ENCODE measurements at regions not wholly inside any gene's neighbourhood (a gene's known extent, or its start where the extent isn't known, plus 50 kb on each side); places are given as distances from the start of the nearest gene placed in this dataset.

DNA sequence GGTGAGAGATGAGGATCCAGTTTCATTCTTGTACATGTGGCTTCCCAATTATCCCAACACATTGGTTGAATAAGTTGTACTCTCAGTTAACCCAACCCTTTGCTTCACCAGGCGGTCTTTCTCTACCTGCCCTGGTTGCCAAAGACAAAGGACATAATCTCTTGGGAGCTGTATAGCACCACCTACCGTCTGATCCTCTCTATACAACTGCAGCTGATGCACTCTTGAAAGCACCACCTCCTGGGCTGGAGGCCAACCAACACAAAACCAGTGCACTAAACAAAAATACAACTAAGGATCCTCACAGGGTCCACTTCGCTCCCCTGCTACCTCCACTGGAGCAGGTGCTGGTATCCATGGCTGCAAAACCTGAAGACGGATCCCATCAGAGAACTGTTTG, 473.6 kb upstream of the NRXN1 start:
- no peaks in the 10 kb centered on the region for H3K36me3 Mint-ChIP-seq (ENCODE audit: low read depth)
- intact Hi-C loops (cut with micrococcal nuclease) = no loop called here
- no peak overlapping the region for H3K27ac Mint-ChIP-seq
- peaks cover 5% of the 10 kb centered on the region for H3K9me3 Mint-ChIP-seq
- H3K27me3 Mint-ChIP-seq = no peaks in the 10 kb centered on the region
- no peaks in the 10 kb centered on the region for H3K4me1 Mint-ChIP-seq
- H3K4me3 Mint-ChIP-seq = no peak overlapping the region
- DNase-seq = no peak

GRCh38 chr2:51490576-51491234, 458.8 kb upstream of the NRXN1 start:
- no peak for DNase-seq
- Mint-ChIP-seq H3K4me1 (no peaks in the 10 kb centered on the region), H3K27me3 (no peaks in the 10 kb centered on the region), H3K27ac (no peak overlapping the region), H3K9me3 (peaks cover 16% of the 10 kb centered on the region), H3K36me3 (ENCODE audit: low read depth) (no peaks in the 10 kb centered on the region), H3K4me3 (no peak overlapping the region)
- intact Hi-C loops (cut with micrococcal nuclease) = no loop called here

GRCh38 chr2:51484605-51485004, 452.7 kb upstream of the NRXN1 start:
- no peaks in the 10 kb centered on the region for H3K27me3 Mint-ChIP-seq
- DNase-seq = no peak
- intact Hi-C loops (cut with micrococcal nuclease) = no loop called here
- H3K36me3 Mint-ChIP-seq (ENCODE audit: low read depth) = no peaks in the 10 kb centered on the region
- no peak overlapping the region for H3K27ac Mint-ChIP-seq
- H3K4me3 Mint-ChIP-seq = no peak overlapping the region
- H3K9me3 Mint-ChIP-seq = peaks cover 17% of the 10 kb centered on the region
- no peaks in the 10 kb centered on the region for H3K4me1 Mint-ChIP-seq

GRCh38 chr2:51483720-51484119, 451.8 kb upstream of the NRXN1 start:
- no peak for DNase-seq
- no peaks in the 10 kb centered on the region for H3K36me3 Mint-ChIP-seq (ENCODE audit: low read depth)
- H3K4me3 Mint-ChIP-seq = no peak overlapping the region
- intact Hi-C loops (cut with micrococcal nuclease) = no loop called here
- H3K9me3 Mint-ChIP-seq = peaks cover 14% of the 10 kb centered on the region
- H3K27ac Mint-ChIP-seq = no peak overlapping the region
- no peaks in the 10 kb centered on the region for H3K27me3 Mint-ChIP-seq
- H3K4me1 Mint-ChIP-seq = no peaks in the 10 kb centered on the region

DNA sequence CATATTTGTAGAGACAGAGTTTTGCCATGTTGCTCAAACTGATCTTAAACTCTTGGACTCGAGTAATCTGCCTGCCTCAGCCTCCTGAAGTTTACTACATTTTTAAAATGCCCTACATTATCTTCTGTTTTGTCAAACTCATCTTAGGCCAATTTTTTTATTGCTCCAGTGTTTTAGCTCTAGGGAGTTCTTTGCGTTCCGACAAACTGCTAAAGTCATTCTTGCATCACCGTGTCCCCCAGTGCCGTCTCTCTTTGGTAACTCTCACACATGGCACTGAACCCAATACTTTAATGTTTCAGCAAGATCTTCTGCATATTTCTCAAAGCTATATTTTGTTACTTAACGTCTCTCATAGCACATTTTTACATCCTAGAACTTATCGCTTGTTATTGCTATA, 440.9 kb upstream of the NRXN1 start:
- H3K36me3 Mint-ChIP-seq (ENCODE audit: low read depth) = no peaks in the 10 kb centered on the region
- H3K4me1 Mint-ChIP-seq = no peaks in the 10 kb centered on the region
- no peak for DNase-seq
- H3K27ac Mint-ChIP-seq = no peak overlapping the region
- no peaks in the 10 kb centered on the region for H3K27me3 Mint-ChIP-seq
- no peak overlapping the region for H3K4me3 Mint-ChIP-seq
- intact Hi-C loops (cut with micrococcal nuclease) = no loop called here
- H3K9me3 Mint-ChIP-seq = peaks cover 2% of the 10 kb centered on the region

DNA sequence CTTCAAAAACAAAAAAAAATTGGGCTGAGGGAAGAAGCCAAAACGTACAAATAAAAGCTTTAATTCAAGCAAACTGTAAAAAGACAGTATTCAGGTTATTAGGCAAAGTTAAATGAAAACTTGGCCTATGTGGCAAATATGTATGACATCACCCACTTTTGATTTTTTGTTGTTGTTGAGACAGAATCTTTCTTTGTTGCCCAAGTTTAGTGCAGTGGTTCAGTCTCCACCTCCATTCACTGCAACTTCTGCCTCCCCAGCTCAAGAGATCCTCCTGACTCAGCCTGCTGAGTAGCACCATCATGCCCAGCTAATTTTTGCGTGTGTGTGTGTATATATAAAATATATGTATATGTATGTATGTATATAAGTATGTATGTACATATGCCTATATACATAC, 440.4 kb upstream of the NRXN1 start:
- no peaks in the 10 kb centered on the region for H3K4me1 Mint-ChIP-seq
- no peaks in the 10 kb centered on the region for H3K36me3 Mint-ChIP-seq (ENCODE audit: low read depth)
- intact Hi-C loops (cut with micrococcal nuclease) = no loop called here
- no peaks in the 10 kb centered on the region for H3K27me3 Mint-ChIP-seq
- DNase-seq = no peak
- no peaks in the 10 kb centered on the region for H3K9me3 Mint-ChIP-seq
- no peak overlapping the region for H3K4me3 Mint-ChIP-seq
- no peak overlapping the region for H3K27ac Mint-ChIP-seq

DNA sequence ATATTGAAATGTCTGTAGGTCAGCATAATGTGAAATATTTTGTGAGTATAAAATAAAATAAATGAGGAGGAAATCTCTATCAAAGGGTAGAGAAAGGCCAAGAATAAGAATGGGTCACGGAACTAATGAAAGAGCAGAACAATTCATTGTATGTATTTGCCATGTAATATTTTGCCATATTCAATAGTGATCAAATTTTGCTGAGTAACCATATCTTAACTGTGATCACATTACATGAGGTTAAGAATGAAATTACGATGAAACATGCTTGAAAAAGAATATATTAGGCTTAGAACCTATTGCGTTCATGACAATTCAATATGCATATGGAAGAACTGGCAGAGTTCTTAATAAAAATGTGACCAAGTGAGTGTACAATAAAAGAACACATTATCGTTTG, 437.2 kb upstream of the NRXN1 start:
- no peaks in the 10 kb centered on the region for H3K36me3 Mint-ChIP-seq (ENCODE audit: low read depth)
- no peak overlapping the region for H3K27ac Mint-ChIP-seq
- H3K27me3 Mint-ChIP-seq = no peaks in the 10 kb centered on the region
- intact Hi-C loops (cut with micrococcal nuclease) = no loop called here
- H3K9me3 Mint-ChIP-seq = no peaks in the 10 kb centered on the region
- DNase-seq = no peak
- no peak overlapping the region for H3K4me3 Mint-ChIP-seq
- H3K4me1 Mint-ChIP-seq = no peaks in the 10 kb centered on the region

GRCh38 chr2:51465326-51465725, 433.4 kb upstream of the NRXN1 start:
- Mint-ChIP-seq H3K36me3 (ENCODE audit: low read depth) (no peaks in the 10 kb centered on the region), H3K9me3 (peaks cover 4% of the 10 kb centered on the region), H3K4me1 (no peaks in the 10 kb centered on the region)

GRCh38 chr2:51454177-51454576, 422.2 kb upstream of the NRXN1 start:
- no peak overlapping the region for H3K4me3 Mint-ChIP-seq
- no peaks in the 10 kb centered on the region for H3K4me1 Mint-ChIP-seq
- no peaks in the 10 kb centered on the region for H3K9me3 Mint-ChIP-seq
- no peaks in the 10 kb centered on the region for H3K27me3 Mint-ChIP-seq
- H3K27ac Mint-ChIP-seq = no peak overlapping the region
- no peaks in the 10 kb centered on the region for H3K36me3 Mint-ChIP-seq (ENCODE audit: low read depth)
- DNase-seq = no peak
- intact Hi-C loops (cut with micrococcal nuclease) = no loop called here

More at GRCh38 chr2:51465326-51465725, 433.4 kb upstream of the NRXN1 start:
- H3K27me3 Mint-ChIP-seq = no peaks in the 10 kb centered on the region
- no peak overlapping the region for H3K4me3 Mint-ChIP-seq
- intact Hi-C loops (cut with micrococcal nuclease) = no loop called here
- H3K27ac Mint-ChIP-seq = no peak overlapping the region
- DNase-seq = no peak

DNA sequence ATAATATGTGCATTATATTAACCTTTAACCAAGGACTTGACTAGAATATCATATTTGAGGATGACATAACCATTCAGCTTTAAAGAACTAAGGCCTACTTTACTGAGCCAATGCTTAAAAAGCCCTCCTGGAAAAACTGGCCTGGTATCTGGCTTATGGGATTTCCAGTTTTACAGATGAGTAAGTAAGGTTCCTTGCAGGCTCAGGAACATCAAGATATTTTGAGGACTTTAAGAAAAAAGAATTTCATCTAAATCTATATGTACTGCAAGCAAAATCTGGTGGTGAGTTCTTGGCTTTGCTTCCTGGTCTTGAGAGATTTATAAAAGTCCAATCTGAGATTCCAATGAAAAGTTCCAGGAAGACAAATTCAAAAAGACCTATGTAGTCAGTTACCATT, 417.0 kb upstream of the NRXN1 start:
- no peak overlapping the region for H3K27ac Mint-ChIP-seq
- DNase-seq = no peak
- H3K4me1 Mint-ChIP-seq = no peaks in the 10 kb centered on the region
- peaks cover 3% of the 10 kb centered on the region for H3K9me3 Mint-ChIP-seq
- H3K36me3 Mint-ChIP-seq (ENCODE audit: low read depth) = no peaks in the 10 kb centered on the region
- intact Hi-C loops (cut with micrococcal nuclease) = no loop called here
- H3K4me3 Mint-ChIP-seq = no peak overlapping the region
- H3K27me3 Mint-ChIP-seq = no peaks in the 10 kb centered on the region

- intact Hi-C loops (cut with micrococcal nuclease) = no loop called here
- Mint-ChIP-seq H3K36me3 (ENCODE audit: low read depth) (no peaks in the 10 kb centered on the region), H3K4me1 (no peaks in the 10 kb centered on the region), H3K9me3 (peaks cover 3% of the 10 kb centered on the region), H3K27me3 (no peaks in the 10 kb centered on the region), H3K27ac (no peak overlapping the region), H3K4me3 (no peak overlapping the region)
- no peak for DNase-seq
These were observed 409.9 kb upstream of the NRXN1 start for GRCh38 chr2:51441786-51442185.

GRCh38 chr2:51424418-51424817, 392.5 kb upstream of the NRXN1 start:
- Mint-ChIP-seq H3K4me1 (no peaks in the 10 kb centered on the region), H3K9me3 (peaks cover 10% of the 10 kb centered on the region), H3K27ac (no peak overlapping the region), H3K36me3 (ENCODE audit: low read depth) (no peaks in the 10 kb centered on the region), H3K4me3 (no peak overlapping the region), H3K27me3 (no peaks in the 10 kb centered on the region)
- intact Hi-C loops (cut with micrococcal nuclease) = no loop called here
- no peak for DNase-seq

GRCh38 chr2:51420511-51420910, 388.6 kb upstream of the NRXN1 start:
- Mint-ChIP-seq H3K4me3 (no peak overlapping the region), H3K9me3 (no peaks in the 10 kb centered on the region), H3K36me3 (ENCODE audit: low read depth) (no peaks in the 10 kb centered on the region), H3K4me1 (no peaks in the 10 kb centered on the region), H3K27me3 (no peaks in the 10 kb centered on the region), H3K27ac (no peak overlapping the region)
- no peak for DNase-seq
- intact Hi-C loops (cut with micrococcal nuclease) = no loop called here

DNA sequence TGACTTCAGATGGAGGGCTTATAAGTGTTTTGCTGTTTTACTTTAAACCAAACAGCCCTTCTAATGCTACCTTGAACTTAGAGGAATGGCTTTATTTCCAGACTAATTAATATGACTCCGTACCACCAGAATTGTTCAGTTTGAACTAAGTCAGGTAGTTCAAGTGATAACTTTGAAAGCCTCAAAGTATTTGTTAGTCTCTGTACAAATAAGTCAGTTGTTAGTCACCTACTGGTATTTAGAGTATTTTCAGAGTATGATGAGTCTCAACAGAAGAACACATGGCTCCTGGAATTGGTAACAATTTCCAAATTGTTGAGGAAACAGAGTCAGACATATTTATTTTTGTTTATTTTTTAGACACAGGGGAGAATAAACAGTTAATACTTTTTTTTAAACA, 381.8 kb upstream of the NRXN1 start:
- no peak for DNase-seq
- H3K27ac Mint-ChIP-seq = no peak overlapping the region
- peaks cover 4% of the 10 kb centered on the region for H3K9me3 Mint-ChIP-seq
- H3K36me3 Mint-ChIP-seq (ENCODE audit: low read depth) = no peaks in the 10 kb centered on the region
- intact Hi-C loops (cut with micrococcal nuclease) = no loop called here
- no peaks in the 10 kb centered on the region for H3K4me1 Mint-ChIP-seq
- H3K27me3 Mint-ChIP-seq = no peaks in the 10 kb centered on the region
- H3K4me3 Mint-ChIP-seq = no peak overlapping the region

DNA sequence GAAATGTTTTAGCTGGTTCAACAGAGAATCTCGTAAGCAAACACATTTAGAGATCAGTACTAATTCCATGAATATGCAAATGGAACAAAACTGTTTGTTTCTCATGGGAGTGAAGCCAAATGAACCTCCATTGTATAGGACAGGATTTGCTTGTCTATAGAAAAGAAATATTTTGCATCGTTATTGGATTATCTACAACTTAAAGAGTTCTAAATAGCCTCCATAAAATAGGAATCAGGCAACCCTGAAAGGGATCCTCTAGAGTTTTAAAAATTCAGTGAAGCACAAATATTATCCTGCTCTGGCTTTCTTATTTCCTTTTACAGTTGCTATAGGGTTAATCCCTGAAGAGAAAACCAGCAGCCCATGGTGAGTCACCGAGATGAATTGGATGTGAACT, 378.4 kb upstream of the NRXN1 start:
- Mint-ChIP-seq H3K27ac (no peak overlapping the region), H3K4me3 (no peak overlapping the region), H3K4me1 (no peaks in the 10 kb centered on the region), H3K36me3 (ENCODE audit: low read depth) (no peaks in the 10 kb centered on the region), H3K9me3 (peaks cover 4% of the 10 kb centered on the region), H3K27me3 (no peaks in the 10 kb centered on the region)
- intact Hi-C loops (cut with micrococcal nuclease) = no loop called here
- no peak for DNase-seq
